H9 (cell line): ENCODE measurements at regions not wholly inside any gene's neighbourhood (a gene's known extent, or its start where the extent isn't known, plus 50 kb on each side); places are given as distances from the start of the nearest gene placed in this dataset.

Experiments
- DNase-seq: peaks from one replicate; pipeline ENCODE4 v3.0.0-alpha.2; 2017
- H2AFZ ChIP-seq: one replicate; pipeline ENCODE4 v1.6.1; 2013; ENCODE audit warnings: mild to moderate bottlenecking, low read length, control low read depth, moderate library complexity
- H2AK5ac ChIP-seq: 2 replicates; pipeline ENCODE4 v1.6.1; 2013; ENCODE audit warnings: low read length, control low read depth, mixed read lengths; ENCODE audit not compliant: insufficient read length
- H2BK120ac ChIP-seq: one replicate; pipeline ENCODE4 v1.6.1; 2013; ENCODE audit warnings: low read depth, mild to moderate bottlenecking, low read length, control low read depth, inconsistent platforms; ENCODE audit not compliant: poor library complexity, severe bottlenecking
- H2BK12ac ChIP-seq: 2 replicates; pipeline ENCODE4 v1.6.1; 2013; ENCODE audit warnings: low read length, control low read depth, mixed read lengths, low read depth; ENCODE audit not compliant: insufficient read length
- H2BK15ac ChIP-seq: 2 replicates; pipeline ENCODE4 v1.6.1; 2013; ENCODE audit warnings: low read depth, low read length, control low read depth
- H2BK20ac ChIP-seq: one replicate; pipeline ENCODE4 v1.6.1; 2013; ENCODE audit warnings: low read depth, mild to moderate bottlenecking, low read length, control low read depth, inconsistent platforms; ENCODE audit not compliant: poor library complexity, severe bottlenecking
- H2BK5ac ChIP-seq: 2 replicates; pipeline ENCODE4 v1.6.1; 2013; ENCODE audit warnings: low read length, control low read depth, mixed read lengths; ENCODE audit not compliant: insufficient read length
- H3K14ac ChIP-seq: 2 replicates; pipeline ENCODE4 v1.6.1; 2013; ENCODE audit warnings: low read length, control low read depth; ENCODE audit not compliant: insufficient read depth
- H3K18ac ChIP-seq: 2 replicates; pipeline ENCODE4 v1.6.1; 2013; ENCODE audit warnings: low read depth, mild to moderate bottlenecking, mixed read lengths, low read length, control low read depth; ENCODE audit not compliant: insufficient read length
- H3K23ac ChIP-seq: 2 replicates; pipeline ENCODE4 v1.6.1; 2013; ENCODE audit warnings: low read length, control low read depth, mixed read lengths, low read depth; ENCODE audit not compliant: insufficient read length
- H3K23me2 ChIP-seq: 2 replicates; pipeline ENCODE4 v1.6.1; 2013; ENCODE audit warnings: low read depth, mild to moderate bottlenecking, mixed read lengths, low read length, control low read depth; ENCODE audit not compliant: insufficient read length, poor library complexity, severe bottlenecking
- H3K27ac ChIP-seq: 2 replicates; pipeline ENCODE4 v1.5.1; 2013; ENCODE audit warnings: low read length, control low read depth, mixed read lengths, low read depth; ENCODE audit not compliant: insufficient read length
- H3K27me3 ChIP-seq: 2 replicates; pipeline ENCODE4 v1.6.1; 2013; ENCODE audit warnings: low read length, control low read depth, inconsistent platforms; ENCODE audit not compliant: insufficient read depth
- H3K4ac ChIP-seq: 2 replicates; pipeline ENCODE4 v1.6.1; 2013; ENCODE audit warnings: low read depth, mild to moderate bottlenecking, control low read depth, inconsistent platforms, low read length, moderate library complexity
- H3K4me1 ChIP-seq: 2 replicates; pipeline ENCODE4 v1.6.1; 2013; ENCODE audit warnings: low read length, control low read depth, inconsistent platforms; ENCODE audit not compliant: insufficient read depth
- H3K4me2 ChIP-seq: 2 replicates; pipeline ENCODE4 v1.6.1; 2013; ENCODE audit warnings: low read length, control low read depth, mixed read lengths; ENCODE audit not compliant: insufficient read length, insufficient read depth
- H3K56ac ChIP-seq: 2 replicates; pipeline ENCODE4 v1.6.1; 2013; ENCODE audit warnings: low read depth, mild to moderate bottlenecking, mixed read lengths, low read length, control low read depth; ENCODE audit not compliant: insufficient read length
- H3K79me1 ChIP-seq: 2 replicates; pipeline ENCODE4 v1.6.1; 2013; ENCODE audit warnings: low read depth, mild to moderate bottlenecking, moderate library complexity, low read length, control low read depth, inconsistent platforms; ENCODE audit not compliant: insufficient read depth, poor library complexity, severe bottlenecking
- H3K79me2 ChIP-seq: 2 replicates; pipeline ENCODE4 v1.6.1; 2013; ENCODE audit warnings: low read length, control low read depth, inconsistent platforms; ENCODE audit not compliant: insufficient read depth
- H3K9ac ChIP-seq: 2 replicates; pipeline ENCODE4 v1.6.1; 2013; ENCODE audit warnings: low read length, control low read depth, mixed read lengths; ENCODE audit not compliant: insufficient read length; ENCODE audit errors: extremely low read depth
- H3K9me3 ChIP-seq: one replicate; pipeline ENCODE4 v1.6.1; 2013; ENCODE audit warnings: low read depth, low read length, inconsistent platforms; ENCODE audit not compliant: control insufficient read depth
- H3T11ph ChIP-seq: one replicate; pipeline ENCODE4 v1.6.1; 2013; ENCODE audit warnings: mild to moderate bottlenecking, low read length, control low read depth, inconsistent platforms
- H4K20me1 ChIP-seq: one replicate; pipeline ENCODE4 v1.6.1; 2013; ENCODE audit not compliant: control insufficient read depth, insufficient read length, insufficient read depth
- H4K5ac ChIP-seq: 2 replicates; pipeline ENCODE4 v1.6.1; 2013; ENCODE audit warnings: low read depth, mild to moderate bottlenecking, mixed read lengths, low read length, control low read depth; ENCODE audit not compliant: insufficient read length
- H4K8ac ChIP-seq: replicated peaks from 2 replicates; pipeline ENCODE4 v1.6.1; 2013; ENCODE audit warnings: low read length, control low read depth, mixed read lengths, low read depth; ENCODE audit not compliant: insufficient read length
- H4K91ac ChIP-seq: 2 replicates; pipeline ENCODE4 v1.6.1; 2013; ENCODE audit warnings: low read depth, mild to moderate bottlenecking, moderate library complexity, mixed read lengths, low read length, control low read depth; ENCODE audit not compliant: insufficient read length
- H3K27ac Mint-ChIP-seq, 3 experiments: 2 replicates in 2 of 3; 3 replicates in 1 of 3; pipeline ENCODE4 v1.8.0; 2020 to 2021; ENCODE audit warnings: mixed read lengths in 3 of 3, mild to moderate bottlenecking in 1 of 3, moderate library complexity in 1 of 3
- H3K27me3 Mint-ChIP-seq: 2 replicates; pipeline ENCODE4 v1.8.0; 2021; ENCODE audit warnings: low read depth, mild to moderate bottlenecking, moderate library complexity, mixed read lengths
- H3K36me3 Mint-ChIP-seq, 3 experiments: 2 replicates in 2 of 3; 3 replicates in 1 of 3; pipeline ENCODE4 v1.8.0; 2020 to 2021; ENCODE audit warnings: low read depth in 3 of 3, mixed read lengths in 3 of 3; ENCODE audit not compliant: insufficient read depth in 1 of 3
- H3K4me1 Mint-ChIP-seq, 2 experiments: 2 replicates each; pipeline ENCODE4 v1.8.0; 2020; ENCODE audit warnings: mixed read lengths in 2 of 2
- H3K4me3 Mint-ChIP-seq, 2 experiments: 2 replicates in 1 of 2; 3 replicates in 1 of 2; pipeline ENCODE4 v1.8.0; 2020 to 2021; ENCODE audit warnings: mild to moderate bottlenecking in 2 of 2, mixed read lengths in 2 of 2, moderate library complexity in 1 of 2
- H3K9me3 Mint-ChIP-seq, 2 experiments: 2 replicates in 1 of 2; 3 replicates in 1 of 2; pipeline ENCODE4 v1.8.0; 2020; ENCODE audit warnings: mild to moderate bottlenecking in 2 of 2, mixed read lengths in 2 of 2, moderate library complexity in 1 of 2
- CTCF ChIP-seq: fragments of 200-600 bp; sonication (generic); conservative IDR thresholded peaks from 3 replicates; pipeline ENCODE4 v1.8.0; 2021; ENCODE audit warnings: antibody characterized with exemption, mild to moderate bottlenecking
- WGBS: extraction: QIAGEN DNeasy Blood & Tissue Kit; methylation state at CpG from one replicate; pipeline ENCODE4 v1.1.7; 2013; ENCODE audit warnings: missing lambda C conversion rate, low lambda C conversion rate, mixed read lengths; ENCODE audit not compliant: insufficient read length; ENCODE audit errors: extremely low coverage; 5-methylcytosine and 5-hydroxymethylcytosine counted together

- Histone ChIP-seq H3K9ac (no peak overlapping the region), H3K4me1 (no peaks in the 10 kb centered on the region), H3K79me2 (no peaks in the 10 kb centered on the region), H2BK120ac (no peak overlapping the region), H4K5ac (no peak overlapping the region), H3K27me3 (no peaks in the 10 kb centered on the region), H4K91ac (no peak overlapping the region), H3T11ph (no peak overlapping the region), H3K23ac (no peak overlapping the region), H3K4me2 (no peak overlapping the region), H4K8ac (no peak overlapping the region), H2BK12ac (no peak overlapping the region), H2BK15ac (no peak overlapping the region), H3K23me2 (no peaks in the 10 kb centered on the region), H4K20me1 (no peaks in the 10 kb centered on the region), H3K18ac (no peak overlapping the region), H2AFZ (no peak overlapping the region), H3K27ac (no peak overlapping the region), H2BK20ac (no peak overlapping the region), H2BK5ac (no peak overlapping the region), H3K9me3 (no peaks in the 10 kb centered on the region), H3K79me1 (no peaks in the 10 kb centered on the region), H3K56ac (no peak overlapping the region), H2AK5ac (no peak overlapping the region), H3K4ac (no peak overlapping the region), H3K14ac (no peak overlapping the region)
- no peak for TF ChIP-seq CTCF
- DNase-seq: no peak
- H3K36me3 Mint-ChIP-seq: peaks cover 0 to 10% (median 4%) of the 10 kb centered on the region in 3 experiments; a peak in 3 of 7 replicates
- H3K27ac Mint-ChIP-seq: no peak overlapping the region
- H3K4me1 Mint-ChIP-seq: peaks cover 12% of the 10 kb centered on the region in 2 experiments
- H3K9me3 Mint-ChIP-seq: peaks cover 10 to 21% of the 10 kb centered on the region in 2 experiments
- H3K4me3 Mint-ChIP-seq: no peak overlapping the region
- no peaks in the 10 kb centered on the region for H3K27me3 Mint-ChIP-seq
- no CpG with 5 or more reads among the region's 3 CpGs for WGBS
Observed at GRCh38 chr2:79271456-79271855, 111.9 kb upstream of the REG3A start.
